Suprapubic skin (tissue), 4 donors: ENCODE measurements at regions not wholly inside any gene's neighbourhood (a gene's known extent, or its start where the extent isn't known, plus 50 kb on each side); places are given as distances from the start of the nearest gene placed in this dataset.

Source experiments
- DNase-seq, 2 donors: peaks; one replicate each; pipeline ENCODE4 v3.0.0-alpha.2; 2019; ENCODE audit warnings: low spot score in 2 of 2
- H3K27ac ChIP-seq: fragments of 200-600 bp; sonication (generic); one replicate; pipeline ENCODE4 v1.5.1; 2019
- H3K27me3 ChIP-seq: fragments of 200-600 bp; sonication (generic); one replicate; pipeline ENCODE4 v1.5.1; 2019
- H3K36me3 ChIP-seq: fragments of 200-600 bp; sonication (generic); one replicate; pipeline ENCODE4 v1.5.1; 2019
- H3K4me1 ChIP-seq: fragments of 200-600 bp; sonication (generic); one replicate; pipeline ENCODE4 v1.5.1; 2019
- H3K4me3 ChIP-seq: fragments of 200-600 bp; sonication (generic); one replicate; pipeline ENCODE4 v1.5.1; 2019; ENCODE audit warnings: mild to moderate bottlenecking
- H3K9me3 ChIP-seq: fragments of 200-600 bp; sonication (generic); one replicate; pipeline ENCODE4 v1.5.1; 2019
- EP300 ChIP-seq: sonication (generic); formaldehyde crosslinking; IDR thresholded peaks from one replicate; pipeline ENCODE4 v1.6.1; 2017; ENCODE audit warnings: antibody characterized with exemption
- POLR2A ChIP-seq, 2 donors: fragments of 450-650 bp; IDR thresholded peaks; one replicate each; pipeline ENCODE4 v1.6.1; 2017; ENCODE audit warnings: antibody characterized with exemption in 2 of 2, mild to moderate bottlenecking in 2 of 2, moderate library complexity in 2 of 2
- POLR2AphosphoS5 ChIP-seq, 3 donors: sonication (generic); formaldehyde crosslinking; IDR thresholded peaks; one replicate each; pipeline ENCODE4 v1.6.1; 2017; ENCODE audit warnings: antibody characterized with exemption in 3 of 3
- WGBS: methylation state at CpG from one replicate; pipeline ENCODE4 v1.1.5; 2018; 5-methylcytosine and 5-hydroxymethylcytosine counted together
- TF ChIP-seq, protein P1 (sequence below), 2 donors: fragments of 200-600 bp in 1 of 2; fragments of 450-650 bp in 1 of 2; sonication (generic) in 1 of 2; IDR thresholded peaks; one replicate each; pipeline ENCODE4 v1.5.1; 2016 to 2019; ENCODE audit warnings: antibody characterized with exemption in 2 of 2, mild to moderate bottlenecking in 1 of 2, moderate library complexity in 1 of 2

DNA sequence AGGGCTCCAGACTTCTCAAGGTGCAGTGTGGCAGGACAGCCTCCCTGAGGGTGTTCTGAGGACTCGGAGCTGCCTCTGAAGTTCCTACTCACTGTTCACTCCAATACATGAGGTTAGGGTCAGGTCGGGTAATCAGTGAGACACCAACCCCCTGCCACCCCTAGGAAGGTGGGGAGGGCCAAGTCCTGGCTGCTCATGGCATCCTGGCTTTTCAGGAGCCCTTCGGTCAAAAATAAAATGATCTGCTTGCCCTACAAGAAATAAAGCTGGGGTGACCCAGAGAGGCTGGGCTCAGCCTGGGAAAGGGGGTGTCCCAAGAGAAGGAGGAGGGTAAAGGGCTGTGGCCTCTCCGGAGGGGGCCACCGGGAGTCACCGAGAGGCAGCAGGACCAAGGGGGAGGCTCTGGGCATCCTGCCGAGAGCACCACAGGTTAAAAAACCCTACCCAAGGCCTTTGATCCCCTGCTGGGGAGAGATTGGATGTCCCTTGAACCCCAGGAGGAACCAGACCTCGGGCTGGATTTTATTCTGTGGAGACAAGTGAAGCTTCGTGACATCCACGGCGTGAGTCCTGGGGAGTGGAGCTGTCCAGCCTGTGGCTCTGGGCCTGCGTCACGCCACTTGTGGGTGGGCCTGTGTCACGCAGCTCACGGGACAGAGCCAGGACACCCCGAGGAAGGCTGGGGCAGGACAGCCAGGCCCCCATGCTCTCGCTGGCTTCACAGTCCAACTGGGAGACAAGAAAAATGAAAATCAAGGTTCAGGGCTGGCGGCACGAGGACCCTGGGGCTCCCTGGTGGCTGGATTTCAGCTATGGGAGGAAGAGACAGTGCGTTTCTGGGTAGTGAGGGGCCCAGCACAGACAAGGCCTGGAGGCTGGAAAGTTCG lies 102.2 kb upstream of the FGF3 start:
- Histone ChIP-seq H3K27me3 (peaks cover 53% of the 10 kb centered on the region), H3K9me3 (no peaks in the 10 kb centered on the region), H3K4me3 (no peak overlapping the region), H3K4me1 (peaks cover 10% of the 10 kb centered on the region), H3K27ac (peak overlapping the region; percentile 3), H3K36me3 (no peaks in the 10 kb centered on the region)
- WGBS: 76% methylated on average over 17 of the region's 21 CpGs
- peak; percentile 53 to 72 for DNase-seq
- TF ChIP-seq EP300: no peak

DNA sequence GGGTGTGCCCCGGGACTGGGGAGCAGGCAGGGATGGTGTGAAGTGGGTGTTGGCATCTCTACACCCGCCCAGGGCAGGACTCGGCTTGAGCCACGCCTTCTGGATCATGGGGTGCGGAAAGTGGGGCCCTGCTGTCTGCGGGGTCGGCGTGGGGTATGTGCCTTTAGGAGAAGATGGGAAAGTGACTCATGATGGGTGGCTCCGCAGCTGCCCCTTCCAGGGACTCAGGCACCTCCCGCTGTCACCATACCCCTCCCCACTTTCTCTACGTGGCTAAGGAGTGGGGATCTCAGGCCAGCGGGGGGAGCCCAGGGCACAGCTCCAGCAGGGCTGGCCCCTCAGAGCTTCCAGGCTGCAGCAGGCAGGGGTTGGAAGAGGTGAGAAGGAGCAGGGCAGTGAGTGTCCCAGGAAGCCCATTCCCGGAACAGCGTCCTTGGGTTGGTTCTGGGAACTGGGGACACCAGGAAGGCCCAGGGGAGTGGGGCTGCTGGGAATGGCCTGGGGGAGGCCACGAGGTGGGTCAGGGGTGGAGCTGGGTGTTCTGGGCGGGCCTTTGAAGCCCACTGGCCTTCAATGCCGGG lies 102.9 kb upstream of the FGF3 start:
- no peaks in the 10 kb centered on the region for H3K9me3 ChIP-seq
- H3K4me3 ChIP-seq: no peak overlapping the region
- H3K27me3 ChIP-seq: peaks cover 52% of the 10 kb centered on the region
- peak overlapping the region; percentile 3 for H3K27ac ChIP-seq
- no peak for TF ChIP-seq POLR2AphosphoS5 (IDR thresholded peaks at IDR 0.05)
- no peak for TF ChIP-seq EP300
- no peak for TF ChIP-seq POLR2A (IDR thresholded peaks at IDR 0.05)
- TF ChIP-seq, protein P1, sequence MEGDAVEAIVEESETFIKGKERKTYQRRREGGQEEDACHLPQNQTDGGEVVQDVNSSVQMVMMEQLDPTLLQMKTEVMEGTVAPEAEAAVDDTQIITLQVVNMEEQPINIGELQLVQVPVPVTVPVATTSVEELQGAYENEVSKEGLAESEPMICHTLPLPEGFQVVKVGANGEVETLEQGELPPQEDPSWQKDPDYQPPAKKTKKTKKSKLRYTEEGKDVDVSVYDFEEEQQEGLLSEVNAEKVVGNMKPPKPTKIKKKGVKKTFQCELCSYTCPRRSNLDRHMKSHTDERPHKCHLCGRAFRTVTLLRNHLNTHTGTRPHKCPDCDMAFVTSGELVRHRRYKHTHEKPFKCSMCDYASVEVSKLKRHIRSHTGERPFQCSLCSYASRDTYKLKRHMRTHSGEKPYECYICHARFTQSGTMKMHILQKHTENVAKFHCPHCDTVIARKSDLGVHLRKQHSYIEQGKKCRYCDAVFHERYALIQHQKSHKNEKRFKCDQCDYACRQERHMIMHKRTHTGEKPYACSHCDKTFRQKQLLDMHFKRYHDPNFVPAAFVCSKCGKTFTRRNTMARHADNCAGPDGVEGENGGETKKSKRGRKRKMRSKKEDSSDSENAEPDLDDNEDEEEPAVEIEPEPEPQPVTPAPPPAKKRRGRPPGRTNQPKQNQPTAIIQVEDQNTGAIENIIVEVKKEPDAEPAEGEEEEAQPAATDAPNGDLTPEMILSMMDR (IDR thresholded peaks at IDR 0.05): no peak
- WGBS: 50% methylated on average over 13 of the region's 17 CpGs
- no peaks in the 10 kb centered on the region for H3K36me3 ChIP-seq
- DNase-seq: peak; percentile 64 to 69
- peaks cover 10% of the 10 kb centered on the region for H3K4me1 ChIP-seq

DNA sequence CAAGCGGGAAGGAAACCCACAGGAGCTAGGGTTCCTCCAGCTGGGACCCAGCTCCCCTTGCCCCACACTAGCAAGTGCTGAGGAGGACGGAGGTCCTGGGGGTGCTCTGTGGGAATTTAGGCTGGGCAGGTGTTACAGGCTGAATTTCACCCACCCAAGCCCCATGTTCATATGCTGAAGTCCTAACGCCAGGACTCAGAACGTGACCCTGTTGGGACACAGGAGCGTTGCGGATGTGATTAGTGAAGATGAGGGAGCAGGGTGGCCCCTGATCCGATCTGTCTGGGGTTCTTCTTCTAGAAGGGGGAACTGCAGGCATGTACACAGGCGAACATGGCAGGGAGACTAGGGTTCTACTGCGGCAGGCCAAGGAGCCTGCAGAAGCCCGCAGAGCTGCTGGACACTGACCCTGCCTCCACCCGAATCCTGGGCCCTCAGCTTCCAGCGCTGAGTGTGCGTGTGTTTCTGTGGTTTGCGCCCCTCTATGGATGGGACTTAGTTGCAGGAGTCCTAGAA lies 103.4 kb upstream of the FGF3 start:
- peak in 1 of 2 donors; percentile 59 for DNase-seq
- TF ChIP-seq EP300: no peak
- no peak for TF ChIP-seq POLR2AphosphoS5 (IDR thresholded peaks at IDR 0.05)
- TF ChIP-seq POLR2A (IDR thresholded peaks at IDR 0.05): no peak
- TF ChIP-seq, protein P1 (IDR thresholded peaks at IDR 0.05): no peak
- Histone ChIP-seq H3K4me3 (no peak overlapping the region), H3K9me3 (no peaks in the 10 kb centered on the region), H3K4me1 (peaks cover 10% of the 10 kb centered on the region), H3K36me3 (no peaks in the 10 kb centered on the region), H3K27me3 (peaks cover 52% of the 10 kb centered on the region), H3K27ac (no peak overlapping the region)
- WGBS: 91% methylated on average over 13 of the region's 14 CpGs

DNA sequence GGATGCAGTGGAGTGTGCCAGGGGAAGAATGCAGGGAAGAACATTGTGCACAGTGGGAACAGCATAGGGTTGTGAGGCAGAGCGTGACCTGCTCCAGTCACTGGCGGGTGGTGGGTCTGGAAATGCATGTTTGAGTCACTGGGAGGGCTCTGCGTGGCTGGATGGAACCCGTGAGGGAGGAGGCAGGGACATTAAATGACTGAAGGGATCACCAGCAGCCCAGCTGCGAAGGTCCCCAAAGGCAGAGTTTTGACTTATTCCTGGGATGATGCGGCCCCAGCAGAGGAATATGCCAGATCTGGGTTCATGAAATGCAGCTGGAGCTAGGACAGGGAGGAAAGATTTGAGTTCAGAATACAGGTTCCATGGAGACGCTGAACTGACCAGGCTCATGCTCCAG lies 104.0 kb upstream of the FGF3 start:
- 82% methylated on average over 7 of the region's 7 CpGs for WGBS
- Histone ChIP-seq H3K27ac (no peak overlapping the region), H3K4me3 (no peak overlapping the region), H3K27me3 (peaks cover 52% of the 10 kb centered on the region), H3K4me1 (peaks cover 10% of the 10 kb centered on the region), H3K9me3 (no peaks in the 10 kb centered on the region), H3K36me3 (no peaks in the 10 kb centered on the region)
- TF ChIP-seq, protein P1 (IDR thresholded peaks at IDR 0.05): no peak
- TF ChIP-seq POLR2A (IDR thresholded peaks at IDR 0.05) (no peak), POLR2AphosphoS5 (IDR thresholded peaks at IDR 0.05) (no peak), EP300 (no peak)
- DNase-seq: peak; percentile 38 to 63

DNA sequence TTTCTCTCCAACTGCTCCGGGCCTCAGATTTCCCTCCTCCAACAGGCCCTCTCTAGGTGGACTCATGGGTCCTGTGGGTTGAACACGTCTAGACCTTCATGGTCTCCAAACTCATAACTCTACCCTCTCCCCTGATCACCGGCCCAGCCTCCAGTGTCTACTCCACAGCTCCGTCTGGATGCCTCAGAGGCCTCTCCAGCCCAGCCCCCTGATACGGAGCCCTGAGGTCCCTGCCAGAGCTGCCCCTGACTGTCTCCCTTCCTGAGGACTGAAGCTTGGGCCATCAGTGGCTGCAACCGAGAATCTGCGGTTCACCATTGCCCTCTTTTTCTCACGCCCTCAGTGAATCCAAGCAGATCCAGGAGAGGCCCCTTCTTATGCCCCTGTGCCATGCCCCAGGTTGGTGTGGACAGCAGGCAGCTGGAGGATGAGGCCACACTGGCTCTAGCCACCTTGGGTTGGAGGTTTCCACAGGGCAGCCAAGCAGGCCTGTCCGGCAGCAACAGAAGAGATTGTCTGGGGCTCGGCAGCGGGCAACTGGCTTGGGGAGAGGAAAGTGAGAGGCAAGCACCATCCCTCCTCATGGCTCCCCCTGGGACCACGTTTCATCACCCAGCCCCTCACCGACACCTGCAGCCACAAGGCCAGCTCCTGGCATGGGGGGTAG lies 104.6 kb upstream of the FGF3 start:
- no peak overlapping the region for H3K4me3 ChIP-seq
- no peaks in the 10 kb centered on the region for H3K36me3 ChIP-seq
- 92% methylated on average over 13 of the region's 13 CpGs for WGBS
- H3K27ac ChIP-seq: no peak overlapping the region
- no peaks in the 10 kb centered on the region for H3K9me3 ChIP-seq
- TF ChIP-seq, protein P1 (IDR thresholded peaks at IDR 0.05): no peak
- TF ChIP-seq EP300 (no peak), POLR2AphosphoS5 (IDR thresholded peaks at IDR 0.05) (no peak), POLR2A (IDR thresholded peaks at IDR 0.05) (no peak)
- H3K27me3 ChIP-seq: peaks cover 52% of the 10 kb centered on the region
- peak in 1 of 2 donors; percentile 48 for DNase-seq
- H3K4me1 ChIP-seq: peaks cover 4% of the 10 kb centered on the region
